ENCODE measurements at regions not wholly inside any gene's neighbourhood (a gene's known extent, or its start where the extent isn't known, plus 50 kb on each side); places are given as distances from the start of the nearest gene placed in this dataset.

GRCh38 chr13:61670384-61671161, 254.9 kb upstream of the PCDH20 start:
- Histone ChIP-seq H3K4me1 (no peaks in the 10 kb centered on the region), H3K27me3 (no peaks in the 10 kb centered on the region), H3K4me3 (no peak overlapping the region), H3K36me3 (no peaks in the 10 kb centered on the region), H3K9me3 (no peaks in the 10 kb centered on the region), H3K27ac (replicated peaks in 1 of 4) (no peak overlapping the region)
- WGBS: 90% methylated on average over 19 of the region's 19 CpGs
- no peak for TF ChIP-seq POLR2A (IDR thresholded peaks at IDR 0.05; ENCODE audit: low read depth)
- no peak for TF ChIP-seq EP300 (IDR thresholded peaks at IDR 0.05)
- no peak for TF ChIP-seq POLR2AphosphoS5 (IDR thresholded peaks at IDR 0.05)
- no peak for TF ChIP-seq CTCF (IDR thresholded peaks at IDR 0.05)
- DNase-seq (ENCODE audit: extremely low spot score): no peak
- intact Hi-C loops (cut with DNase I): no loop called here

- Histone ChIP-seq H3K27ac (replicated peaks in 1 of 4) (no peak overlapping the region), H3K36me3 (no peaks in the 10 kb centered on the region), H3K27me3 (no peaks in the 10 kb centered on the region), H3K9me3 (no peaks in the 10 kb centered on the region), H3K4me3 (no peak overlapping the region), H3K4me1 (no peaks in the 10 kb centered on the region)
- WGBS: 76% methylated on average over 7 of the region's 11 CpGs
- no peak for DNase-seq (ENCODE audit: extremely low spot score)
- intact Hi-C loops (cut with DNase I): no loop called here
- no peak for TF ChIP-seq POLR2A (IDR thresholded peaks at IDR 0.05; ENCODE audit: low read depth)
- TF ChIP-seq CTCF (IDR thresholded peaks at IDR 0.05): no peak
- TF ChIP-seq POLR2AphosphoS5 (IDR thresholded peaks at IDR 0.05): no peak
- TF ChIP-seq EP300 (IDR thresholded peaks at IDR 0.05): no peak
These were observed 249.4 kb upstream of the PCDH20 start for GRCh38 chr13:61664801-61665705.

- H3K4me3 ChIP-seq: no peak overlapping the region
- no peaks in the 10 kb centered on the region for H3K9me3 ChIP-seq
- TF ChIP-seq EP300 (IDR thresholded peaks at IDR 0.05) (no peak), POLR2AphosphoS5 (IDR thresholded peaks at IDR 0.05) (no peak), POLR2A (IDR thresholded peaks at IDR 0.05; ENCODE audit: low read depth) (no peak), CTCF (IDR thresholded peaks at IDR 0.05) (no peak)
- 64% methylated on average over 2 of the region's 2 CpGs for WGBS
- no peaks in the 10 kb centered on the region for H3K4me1 ChIP-seq
- no peak for DNase-seq (ENCODE audit: extremely low spot score)
- H3K36me3 ChIP-seq: no peaks in the 10 kb centered on the region
- intact Hi-C loops (cut with DNase I): no loop called here
- no peak overlapping the region for H3K27ac ChIP-seq (replicated peaks in 1 of 4)
- no peaks in the 10 kb centered on the region for H3K27me3 ChIP-seq
These were observed 238.8 kb upstream of the PCDH20 start for GRCh38 chr13:61654481-61654880.

GRCh38 chr13:61648547-61648946, 232.9 kb upstream of the PCDH20 start:
- DNase-seq (ENCODE audit: extremely low spot score): no peak
- Histone ChIP-seq H3K4me1 (no peaks in the 10 kb centered on the region), H3K9me3 (no peaks in the 10 kb centered on the region), H3K36me3 (no peaks in the 10 kb centered on the region), H3K27ac (replicated peaks in 1 of 4) (no peak overlapping the region), H3K27me3 (no peaks in the 10 kb centered on the region), H3K4me3 (no peak overlapping the region)
- TF ChIP-seq EP300 (IDR thresholded peaks at IDR 0.05) (no peak), CTCF (IDR thresholded peaks at IDR 0.05) (no peak), POLR2A (IDR thresholded peaks at IDR 0.05; ENCODE audit: low read depth) (no peak), POLR2AphosphoS5 (IDR thresholded peaks at IDR 0.05) (no peak)
- 64% methylated on average over 2 of the region's 2 CpGs for WGBS
- intact Hi-C loops (cut with DNase I): no loop called here

Data from esophagus muscularis mucosa (tissue), 4 donors.